ENCODE measurements at regions not wholly inside any gene's neighbourhood (a gene's known extent, or its start where the extent isn't known, plus 50 kb on each side); places are given as distances from the start of the nearest gene placed in this dataset.

- TF ChIP-seq POLR2A (IDR thresholded peaks at IDR 0.05) = no peak
- no peak for TF ChIP-seq CTCF (IDR thresholded peaks at IDR 0.05)
Observed at GRCh38 chr9:24817756-24818155, 272.1 kb upstream of the IZUMO3 start.

All from Peyer's patch (tissue), 4 donors.